Neural cell (in vitro differentiated cells): ENCODE measurements at regions not wholly inside any gene's neighbourhood (a gene's known extent, or its start where the extent isn't known, plus 50 kb on each side); places are given as distances from the start of the nearest gene placed in this dataset.

ENCODE experiments used
- H2AFZ ChIP-seq: fragments of 200-600, 300-800 bp; sonication (generic), shearing (Covaris generic); 2 replicates; pipeline ENCODE4 v1.6.0; 2014; ENCODE audit warnings: low read depth, mild to moderate bottlenecking, antibody characterized with exemption, low read length, moderate library complexity
- H3F3A ChIP-seq: fragments of 200-600 bp; shearing (Covaris generic); 2 replicates; pipeline ENCODE4 v1.6.1; 2016; ENCODE audit warnings: mild to moderate bottlenecking, moderate library complexity, mixed read lengths, antibody characterized with exemption, low read length; ENCODE audit not compliant: insufficient read depth, poor library complexity, severe bottlenecking
- H3K27ac ChIP-seq: fragments of 200-600, 300-800 bp; sonication (generic), shearing (Covaris generic); 2 replicates; pipeline ENCODE4 v1.5.1; 2014; ENCODE audit warnings: mild to moderate bottlenecking, low read length, moderate library complexity
- H3K27me3 ChIP-seq: fragments of 300-800, 200-600 bp; sonication (generic), shearing (Covaris generic); 2 replicates; pipeline ENCODE4 v1.6.0; 2014; ENCODE audit warnings: mild to moderate bottlenecking, low read depth, low read length, moderate library complexity; ENCODE audit not compliant: insufficient read depth
- H3K36me3 ChIP-seq: fragments of 300-800, 200-600 bp; sonication (generic), shearing (Covaris generic); 2 replicates; pipeline ENCODE4 v1.5.1; 2014; ENCODE audit warnings: mild to moderate bottlenecking, antibody characterized with exemption, low read length, moderate library complexity; ENCODE audit not compliant: insufficient read depth
- H3K4me2 ChIP-seq: fragments of 300-800, 200-600 bp; sonication (generic), shearing (Covaris generic); 2 replicates; pipeline ENCODE4 v1.6.0; 2014; ENCODE audit warnings: mild to moderate bottlenecking, low read length
- H3K4me3 ChIP-seq: fragments of 300-800, 200-600 bp; sonication (generic), shearing (Covaris generic); 2 replicates; pipeline ENCODE4 v1.5.1; 2014; ENCODE audit warnings: mild to moderate bottlenecking, low read length, moderate library complexity
- H3K79me2 ChIP-seq: fragments of 200-600 bp; shearing (Covaris generic); replicated peaks from 2 replicates; pipeline ENCODE4 v1.6.0; 2014; ENCODE audit warnings: mild to moderate bottlenecking, low read length, moderate library complexity; ENCODE audit not compliant: insufficient read depth
- H3K9ac ChIP-seq: fragments of 300-800, 200-600 bp; sonication (generic), shearing (Covaris generic); 2 replicates; pipeline ENCODE4 v1.6.1; 2016; ENCODE audit warnings: mild to moderate bottlenecking, low read length, mixed read lengths
- H3K9me2 ChIP-seq: fragments of 200-600 bp; shearing (Covaris generic); 2 replicates; pipeline ENCODE4 v1.6.1; 2016; ENCODE audit warnings: mild to moderate bottlenecking, low read length, mixed read lengths; ENCODE audit not compliant: insufficient read depth
- H3K9me3 ChIP-seq: fragments of 200-600, 300-800 bp; sonication (generic), shearing (Covaris generic); 2 replicates; pipeline ENCODE4 v1.6.1; 2016; ENCODE audit warnings: mild to moderate bottlenecking, mixed run types, low read length, moderate library complexity, mixed read lengths
- H4K20me1 ChIP-seq: fragments of 200-600 bp; shearing (Covaris generic); 2 replicates; pipeline ENCODE4 v1.6.1; 2016; ENCODE audit warnings: mild to moderate bottlenecking, mixed run types; ENCODE audit not compliant: insufficient read depth
- EP300 ChIP-seq: fragments of 450-650 bp; conservative IDR thresholded peaks from 2 replicates; pipeline ENCODE4 v1.6.1; 2014; ENCODE audit warnings: antibody characterized with exemption, mild to moderate bottlenecking, moderate library complexity; ENCODE audit not compliant: poor library complexity, severe bottlenecking
- EZH2 ChIP-seq: fragments of 200-600, 300-800 bp; shearing (Covaris generic), sonication (generic); IDR thresholded peaks from 2 replicates; pipeline ENCODE4 v1.6.1; 2014; ENCODE audit warnings: antibody characterized with exemption, low read length, borderline replicate concordance, mild to moderate bottlenecking; ENCODE audit not compliant: insufficient read depth, poor library complexity, severe bottlenecking
- MXI1 ChIP-seq: fragments of 450-650 bp; conservative IDR thresholded peaks from 2 replicates; pipeline ENCODE4 v1.6.1; 2014; ENCODE audit warnings: antibody characterized with exemption, mild to moderate bottlenecking; ENCODE audit not compliant: poor library complexity, severe bottlenecking
- POLR2AphosphoS5 ChIP-seq: IDR thresholded peaks from 2 replicates; pipeline ENCODE4 v1.6.1; 2012
- RAD21 ChIP-seq: fragments of 450-650 bp; conservative IDR thresholded peaks from 2 replicates; pipeline ENCODE4 v1.6.1; 2014; ENCODE audit warnings: antibody characterized with exemption, mild to moderate bottlenecking, moderate library complexity
- REST ChIP-seq: IDR thresholded peaks from 2 replicates; pipeline ENCODE4 v1.6.1; 2012; ENCODE audit warnings: borderline replicate concordance
- SMC3 ChIP-seq: fragments of 450-650 bp; conservative IDR thresholded peaks from 2 replicates; pipeline ENCODE4 v1.6.1; 2014; ENCODE audit warnings: antibody characterized with exemption, mild to moderate bottlenecking, moderate library complexity; ENCODE audit not compliant: poor library complexity
- TAF1 ChIP-seq: IDR thresholded peaks from 2 replicates; pipeline ENCODE4 v1.6.1; 2012; ENCODE audit warnings: low read depth
- TF ChIP-seq, protein P1 (sequence below): fragments of 450-650 bp; IDR thresholded peaks from 2 replicates; pipeline ENCODE4 v1.5.1; 2014; ENCODE audit warnings: antibody characterized with exemption, mild to moderate bottlenecking, moderate library complexity; ENCODE audit not compliant: poor library complexity, severe bottlenecking

- Histone ChIP-seq H2AFZ (no peak overlapping the region), H3K79me2 (no peaks in the 10 kb centered on the region), H3K9me3 (no peaks in the 10 kb centered on the region), H3K27me3 (no peaks in the 10 kb centered on the region), H4K20me1 (no peaks in the 10 kb centered on the region), H3K27ac (no peak overlapping the region), H3K9ac (no peak overlapping the region), H3K4me3 (no peak overlapping the region), H3K36me3 (no peaks in the 10 kb centered on the region), H3K4me2 (no peak overlapping the region), H3K9me2 (no peaks in the 10 kb centered on the region), H3F3A (no peaks in the 10 kb centered on the region)
- TF ChIP-seq MXI1 (no peak), EZH2 (no peak), SMC3 (no peak), RAD21 (no peak), REST (no peak), TAF1 (no peak), POLR2AphosphoS5 (no peak)
- TF ChIP-seq, protein P1, sequence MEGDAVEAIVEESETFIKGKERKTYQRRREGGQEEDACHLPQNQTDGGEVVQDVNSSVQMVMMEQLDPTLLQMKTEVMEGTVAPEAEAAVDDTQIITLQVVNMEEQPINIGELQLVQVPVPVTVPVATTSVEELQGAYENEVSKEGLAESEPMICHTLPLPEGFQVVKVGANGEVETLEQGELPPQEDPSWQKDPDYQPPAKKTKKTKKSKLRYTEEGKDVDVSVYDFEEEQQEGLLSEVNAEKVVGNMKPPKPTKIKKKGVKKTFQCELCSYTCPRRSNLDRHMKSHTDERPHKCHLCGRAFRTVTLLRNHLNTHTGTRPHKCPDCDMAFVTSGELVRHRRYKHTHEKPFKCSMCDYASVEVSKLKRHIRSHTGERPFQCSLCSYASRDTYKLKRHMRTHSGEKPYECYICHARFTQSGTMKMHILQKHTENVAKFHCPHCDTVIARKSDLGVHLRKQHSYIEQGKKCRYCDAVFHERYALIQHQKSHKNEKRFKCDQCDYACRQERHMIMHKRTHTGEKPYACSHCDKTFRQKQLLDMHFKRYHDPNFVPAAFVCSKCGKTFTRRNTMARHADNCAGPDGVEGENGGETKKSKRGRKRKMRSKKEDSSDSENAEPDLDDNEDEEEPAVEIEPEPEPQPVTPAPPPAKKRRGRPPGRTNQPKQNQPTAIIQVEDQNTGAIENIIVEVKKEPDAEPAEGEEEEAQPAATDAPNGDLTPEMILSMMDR: no peak
These were observed 113.2 kb downstream of the CDC14C start for GRCh38 chr7:49037346-49038210.

DNA sequence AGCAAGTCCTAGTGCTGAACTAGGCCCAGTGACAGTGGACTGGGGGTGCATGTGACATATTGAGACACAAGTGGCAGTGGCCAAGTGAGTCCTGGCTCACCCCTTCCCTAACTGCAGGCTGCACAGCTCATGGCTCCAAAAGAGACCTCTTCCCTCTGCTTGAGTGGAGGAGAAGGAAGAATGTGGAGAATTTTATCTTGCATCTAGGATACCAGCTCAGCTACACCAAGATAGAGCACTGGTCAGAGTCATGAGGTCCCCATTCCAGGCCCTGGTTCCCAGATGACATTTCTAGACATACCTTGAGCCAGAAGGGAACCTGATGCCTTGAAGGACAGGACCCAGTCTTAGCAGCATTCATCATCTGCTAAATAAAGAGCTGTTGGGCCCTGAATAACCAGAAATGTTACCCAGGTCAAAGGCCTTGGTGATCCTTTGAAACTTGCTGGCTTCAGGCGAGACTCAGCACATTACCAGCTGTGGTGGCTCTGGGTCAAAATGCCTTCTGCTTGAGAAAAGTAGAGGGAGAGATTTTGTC is 114.5 kb downstream of the CDC14C start:
- H3K9me3 ChIP-seq: no peaks in the 10 kb centered on the region
- H3K36me3 ChIP-seq: no peaks in the 10 kb centered on the region
- H3K4me3 ChIP-seq: no peak overlapping the region
- no peaks in the 10 kb centered on the region for H3K27me3 ChIP-seq
- no peak overlapping the region for H3K9ac ChIP-seq
- no peak overlapping the region for H2AFZ ChIP-seq
- no peak overlapping the region for H3K27ac ChIP-seq
- no peaks in the 10 kb centered on the region for H4K20me1 ChIP-seq
- no peaks in the 10 kb centered on the region for H3K9me2 ChIP-seq
- H3F3A ChIP-seq: no peaks in the 10 kb centered on the region
- no peak overlapping the region for H3K4me2 ChIP-seq
- TF ChIP-seq MXI1 (no peak), POLR2AphosphoS5 (no peak), REST (no peak), EP300 (no peak), SMC3 (no peak), TAF1 (no peak), RAD21 (no peak), EZH2 (no peak)
- TF ChIP-seq, protein P1: no peak
- no peaks in the 10 kb centered on the region for H3K79me2 ChIP-seq
